ENCODE measurements at regions not wholly inside any gene's neighbourhood (a gene's known extent, or its start where the extent isn't known, plus 50 kb on each side); places are given as distances from the start of the nearest gene placed in this dataset.

DNA sequence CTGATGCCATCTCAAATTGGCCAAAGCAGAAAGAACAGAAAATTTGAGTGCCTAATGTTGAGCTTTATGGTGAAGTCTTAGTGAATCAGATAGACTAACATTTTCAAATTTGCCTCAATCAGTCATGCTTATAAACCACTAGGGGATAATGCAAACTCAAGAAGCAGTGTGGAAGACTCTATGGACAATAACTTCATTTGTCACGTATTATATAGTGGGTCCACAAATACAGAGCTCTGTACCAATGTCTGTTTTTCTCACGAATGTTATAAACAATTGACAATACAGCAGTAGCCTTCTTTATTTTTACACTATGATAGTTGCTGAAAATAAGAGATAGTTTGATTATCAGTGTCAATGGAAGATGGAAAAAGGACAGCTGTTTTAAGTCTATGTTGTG, 190.8 kb upstream of the SLC8A1 start:
- TF ChIP-seq, protein P1, sequence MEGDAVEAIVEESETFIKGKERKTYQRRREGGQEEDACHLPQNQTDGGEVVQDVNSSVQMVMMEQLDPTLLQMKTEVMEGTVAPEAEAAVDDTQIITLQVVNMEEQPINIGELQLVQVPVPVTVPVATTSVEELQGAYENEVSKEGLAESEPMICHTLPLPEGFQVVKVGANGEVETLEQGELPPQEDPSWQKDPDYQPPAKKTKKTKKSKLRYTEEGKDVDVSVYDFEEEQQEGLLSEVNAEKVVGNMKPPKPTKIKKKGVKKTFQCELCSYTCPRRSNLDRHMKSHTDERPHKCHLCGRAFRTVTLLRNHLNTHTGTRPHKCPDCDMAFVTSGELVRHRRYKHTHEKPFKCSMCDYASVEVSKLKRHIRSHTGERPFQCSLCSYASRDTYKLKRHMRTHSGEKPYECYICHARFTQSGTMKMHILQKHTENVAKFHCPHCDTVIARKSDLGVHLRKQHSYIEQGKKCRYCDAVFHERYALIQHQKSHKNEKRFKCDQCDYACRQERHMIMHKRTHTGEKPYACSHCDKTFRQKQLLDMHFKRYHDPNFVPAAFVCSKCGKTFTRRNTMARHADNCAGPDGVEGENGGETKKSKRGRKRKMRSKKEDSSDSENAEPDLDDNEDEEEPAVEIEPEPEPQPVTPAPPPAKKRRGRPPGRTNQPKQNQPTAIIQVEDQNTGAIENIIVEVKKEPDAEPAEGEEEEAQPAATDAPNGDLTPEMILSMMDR (IDR thresholded peaks at IDR 0.05; ENCODE audit: insufficient read depth, missing control alignments): no peak
- FAIRE-seq (no peak), DNase-seq (ENCODE audit: insufficient read length, low spot score) (no peak)

DNA sequence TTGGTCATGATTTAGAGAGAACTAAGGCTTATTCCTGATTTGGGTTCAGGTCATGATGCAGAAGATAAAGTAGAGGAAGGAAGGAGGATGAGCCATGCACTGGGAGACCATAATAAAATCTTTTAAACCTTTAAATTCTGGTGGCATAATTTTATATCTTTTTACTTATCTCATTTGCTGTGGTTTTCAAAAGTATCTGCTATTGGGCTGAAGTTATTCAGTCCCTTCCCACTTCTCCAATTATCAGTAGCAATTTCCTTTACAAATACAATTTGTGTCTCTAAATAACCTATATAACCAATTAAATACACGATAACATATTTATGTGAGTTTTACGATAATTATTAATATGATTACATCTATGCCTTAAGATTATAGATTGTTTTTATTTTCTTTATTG, 194.8 kb upstream of the SLC8A1 start:
- TF ChIP-seq, protein P1 (IDR thresholded peaks at IDR 0.05; ENCODE audit: insufficient read depth, missing control alignments): no peak
- FAIRE-seq (no peak), DNase-seq (ENCODE audit: insufficient read length, low spot score) (no peak)

DNA sequence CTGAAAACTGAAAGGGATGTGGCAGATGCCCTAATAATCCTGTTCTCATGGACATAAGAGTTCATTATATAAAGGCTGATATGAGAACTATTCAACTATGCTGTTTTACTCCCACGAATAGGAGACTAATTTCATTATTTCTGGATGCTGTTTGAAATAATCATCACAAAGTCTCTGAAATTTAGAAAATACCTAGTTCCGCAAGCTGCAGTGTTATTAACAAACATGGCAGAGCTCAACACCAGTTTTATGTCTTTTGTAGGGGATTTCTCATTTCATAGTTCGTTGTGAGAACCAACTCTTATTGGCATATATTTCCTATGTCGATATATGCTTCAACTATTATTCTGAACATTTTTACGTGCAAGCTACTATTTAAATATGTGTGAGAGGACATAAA, 200.3 kb upstream of the SLC8A1 start:
- TF ChIP-seq, protein P1 (IDR thresholded peaks at IDR 0.05; ENCODE audit: insufficient read depth, missing control alignments): no peak
- FAIRE-seq: no peak

DNA sequence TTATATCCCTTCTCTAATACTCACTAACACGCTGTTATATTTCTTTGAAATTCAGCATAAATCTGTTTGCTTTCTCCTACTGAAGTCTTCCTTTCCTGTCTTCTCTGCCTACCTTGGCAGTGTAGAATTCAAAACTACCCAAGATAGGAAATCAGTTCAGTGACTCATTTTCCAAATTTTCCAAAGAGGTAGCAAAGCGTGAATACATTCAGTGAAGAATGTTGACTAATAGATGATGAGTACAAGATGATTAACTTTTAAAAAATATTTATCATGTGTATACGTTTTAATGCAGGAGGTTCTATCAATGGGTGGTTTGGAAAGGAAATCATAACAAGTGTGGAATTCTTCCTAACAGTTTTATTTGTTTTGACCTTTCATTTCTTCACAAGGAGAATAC, 201.9 kb upstream of the SLC8A1 start:
- no peak for FAIRE-seq
- no peak for DNase-seq (ENCODE audit: insufficient read length, low spot score)
- TF ChIP-seq, protein P1 (IDR thresholded peaks at IDR 0.05; ENCODE audit: insufficient read depth, missing control alignments): no peak

More for the DNA sequence above, 200.3 kb upstream of the SLC8A1 start:
- no peak for DNase-seq (ENCODE audit: insufficient read length, low spot score)

DNA sequence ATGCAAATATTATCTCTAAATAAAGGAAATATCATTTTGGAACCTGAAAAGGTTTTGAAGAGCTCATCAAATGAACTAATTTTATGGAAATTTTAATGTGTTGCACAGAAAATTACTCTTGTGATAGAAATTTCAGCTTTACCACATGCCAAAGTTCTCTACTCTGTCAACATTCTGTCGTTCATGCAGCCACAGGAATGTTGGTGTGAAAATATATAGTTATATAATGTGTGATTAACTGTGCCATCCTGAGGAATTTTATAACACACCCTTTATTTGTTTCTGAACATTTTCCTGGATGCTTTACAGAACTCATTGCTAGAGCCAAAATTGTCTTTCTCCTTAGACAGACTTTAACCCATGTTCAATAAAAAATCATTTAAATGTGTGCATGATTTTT, 202.5 kb upstream of the SLC8A1 start:
- FAIRE-seq: no peak
- DNase-seq (ENCODE audit: insufficient read length, low spot score): no peak

DNA sequence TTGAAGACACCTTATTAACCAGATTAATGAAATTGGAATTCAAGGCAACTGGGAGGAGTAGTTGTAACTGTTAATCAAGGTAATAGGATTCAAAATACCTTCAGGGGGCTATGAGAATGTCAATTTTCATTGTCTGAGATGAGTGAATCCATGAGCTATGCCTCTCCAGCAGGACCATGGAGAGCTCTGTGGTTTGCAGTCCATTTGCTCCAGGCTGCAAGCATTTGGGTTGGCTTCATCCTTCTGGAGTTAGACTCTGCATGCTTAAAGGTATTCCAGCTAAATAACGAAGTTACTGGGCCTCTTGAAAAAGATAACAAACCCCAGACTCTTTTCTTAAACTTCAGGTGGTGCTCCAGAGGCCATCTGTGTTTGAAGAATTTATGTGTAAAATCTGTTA, 207.1 kb upstream of the SLC8A1 start:
- no peak for FAIRE-seq
- DNase-seq (ENCODE audit: insufficient read length, low spot score): no peak
- TF ChIP-seq, protein P1 (IDR thresholded peaks at IDR 0.05; ENCODE audit: insufficient read depth, missing control alignments): no peak

More for the DNA sequence above, 202.5 kb upstream of the SLC8A1 start:
- TF ChIP-seq, protein P1 (IDR thresholded peaks at IDR 0.05; ENCODE audit: insufficient read depth, missing control alignments): no peak

DNA sequence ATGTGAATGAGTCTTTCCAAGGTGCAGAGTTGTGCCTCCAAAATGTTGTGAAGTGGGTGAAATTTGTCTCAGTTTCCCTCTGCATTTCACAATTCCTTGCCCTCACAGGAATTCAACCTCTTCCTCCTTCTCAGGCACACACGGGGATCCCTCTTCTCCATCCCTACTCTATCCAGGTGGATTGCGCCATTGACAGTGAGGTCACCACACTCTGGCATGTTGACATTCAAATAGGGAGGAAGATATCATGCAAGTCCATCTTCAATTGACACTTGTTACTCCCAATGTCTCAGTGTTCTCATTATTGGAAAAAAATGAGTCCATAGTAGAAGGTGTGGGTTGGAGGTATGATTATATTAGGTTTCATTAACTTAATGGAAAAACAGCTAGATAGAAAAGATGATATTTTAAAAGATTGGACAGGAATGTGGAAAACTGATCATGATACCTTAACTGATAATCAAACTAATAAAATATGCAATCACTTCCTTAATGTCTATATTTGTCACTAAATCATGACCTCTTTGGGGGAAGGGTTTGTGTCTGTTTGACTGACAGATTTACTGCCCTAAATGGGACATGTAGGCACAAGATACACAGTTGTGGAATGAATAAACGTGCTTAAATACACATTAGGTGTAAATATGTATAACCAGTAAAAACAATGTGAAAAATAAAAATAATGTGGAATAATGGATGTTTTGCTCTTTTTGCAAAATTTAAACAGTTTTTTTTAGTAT, 213.8 kb upstream of the SLC8A1 start:
- TF ChIP-seq, protein P1 (IDR thresholded peaks at IDR 0.05; ENCODE audit: insufficient read depth, missing control alignments): no peak
- no peak for DNase-seq (ENCODE audit: insufficient read length, low spot score)
- no peak for FAIRE-seq

Measured in D721Med (cell line).